GM12872 (cell line): ENCODE measurements at regions not wholly inside any gene's neighbourhood (a gene's known extent, or its start where the extent isn't known, plus 50 kb on each side); places are given as distances from the start of the nearest gene placed in this dataset.
A peak's percentile ranks its signal among the peaks of the same experiment; 100 is the strongest.

ENCODE experiments used
- TF ChIP-seq, protein P1 (sequence below): IDR thresholded peaks from 3 replicates; pipeline ENCODE4 v1.5.1; 2011; ENCODE audit warnings: low read depth, mild to moderate bottlenecking, low read length, moderate library complexity; ENCODE audit not compliant: insufficient read depth

GRCh38 chr12:85457016-85457415, 177.0 kb downstream of the ALX1 start:
- TF ChIP-seq, protein P1, sequence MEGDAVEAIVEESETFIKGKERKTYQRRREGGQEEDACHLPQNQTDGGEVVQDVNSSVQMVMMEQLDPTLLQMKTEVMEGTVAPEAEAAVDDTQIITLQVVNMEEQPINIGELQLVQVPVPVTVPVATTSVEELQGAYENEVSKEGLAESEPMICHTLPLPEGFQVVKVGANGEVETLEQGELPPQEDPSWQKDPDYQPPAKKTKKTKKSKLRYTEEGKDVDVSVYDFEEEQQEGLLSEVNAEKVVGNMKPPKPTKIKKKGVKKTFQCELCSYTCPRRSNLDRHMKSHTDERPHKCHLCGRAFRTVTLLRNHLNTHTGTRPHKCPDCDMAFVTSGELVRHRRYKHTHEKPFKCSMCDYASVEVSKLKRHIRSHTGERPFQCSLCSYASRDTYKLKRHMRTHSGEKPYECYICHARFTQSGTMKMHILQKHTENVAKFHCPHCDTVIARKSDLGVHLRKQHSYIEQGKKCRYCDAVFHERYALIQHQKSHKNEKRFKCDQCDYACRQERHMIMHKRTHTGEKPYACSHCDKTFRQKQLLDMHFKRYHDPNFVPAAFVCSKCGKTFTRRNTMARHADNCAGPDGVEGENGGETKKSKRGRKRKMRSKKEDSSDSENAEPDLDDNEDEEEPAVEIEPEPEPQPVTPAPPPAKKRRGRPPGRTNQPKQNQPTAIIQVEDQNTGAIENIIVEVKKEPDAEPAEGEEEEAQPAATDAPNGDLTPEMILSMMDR: no peak

DNA sequence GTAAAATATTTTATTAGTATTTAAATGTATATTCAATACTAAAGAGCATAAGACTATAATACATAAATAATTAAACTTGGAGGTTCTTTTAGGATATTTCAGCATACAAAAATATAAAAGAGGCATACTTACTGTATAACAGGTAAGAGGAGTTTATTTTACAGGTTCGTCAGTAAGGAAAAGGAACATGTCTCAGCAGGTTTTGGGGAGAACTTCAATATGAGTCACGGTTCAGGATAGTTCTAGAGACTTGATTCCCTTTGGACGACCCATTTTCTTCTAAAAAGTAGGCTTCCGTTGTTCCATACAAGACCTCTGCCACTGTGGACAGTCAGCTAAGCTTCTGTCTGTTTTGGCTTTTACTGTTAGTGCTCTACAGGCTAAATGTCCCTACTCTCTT, 181.1 kb downstream of the ALX1 start:
- TF ChIP-seq, protein P1: no peak

GRCh38 chr12:85462888-85463287, 182.9 kb downstream of the ALX1 start:
- TF ChIP-seq, protein P1: no peak

DNA sequence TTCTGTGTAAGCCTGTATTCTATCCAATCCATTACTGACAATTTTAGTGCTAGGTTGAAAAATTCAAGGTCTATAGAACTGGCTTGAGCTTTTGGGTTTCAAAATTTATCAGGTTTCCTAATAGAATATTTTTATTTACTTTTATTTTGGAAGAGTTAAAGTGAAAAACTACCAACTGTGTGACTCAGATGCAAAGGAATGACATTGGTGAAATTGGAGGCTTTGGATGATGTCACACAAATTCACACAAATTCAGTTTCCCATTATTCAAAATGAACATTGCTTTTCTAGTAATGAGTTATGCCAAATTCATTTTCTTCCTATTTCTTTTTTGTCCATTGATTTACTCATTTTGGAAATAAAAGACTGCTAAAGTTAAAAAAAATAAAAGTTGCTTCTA, 186.9 kb downstream of the ALX1 start:
- TF ChIP-seq, protein P1: no peak

- TF ChIP-seq, protein P1: peak; percentile 73
Observed at GRCh38 chr12:85468356-85469157, 188.5 kb downstream of the ALX1 start.

DNA sequence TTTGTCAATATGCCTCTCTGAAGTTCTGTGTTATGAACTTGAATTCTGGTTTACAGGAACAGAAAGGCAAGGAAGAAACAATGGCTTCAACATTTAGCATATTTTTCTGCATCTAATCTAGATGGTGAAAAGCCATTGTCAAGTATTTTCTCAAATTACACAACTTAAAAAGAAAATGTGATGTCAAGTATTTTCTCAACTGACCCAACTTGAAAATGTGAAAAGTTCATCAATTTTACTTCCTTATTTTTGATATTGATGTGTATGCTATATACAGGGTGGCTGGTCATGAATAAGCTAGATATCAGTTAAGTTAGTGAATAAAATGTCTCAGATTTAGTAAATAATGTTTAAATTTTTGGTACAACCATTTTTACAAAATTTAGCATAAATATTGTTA, 196.7 kb downstream of the ALX1 start:
- TF ChIP-seq, protein P1: no peak

DNA sequence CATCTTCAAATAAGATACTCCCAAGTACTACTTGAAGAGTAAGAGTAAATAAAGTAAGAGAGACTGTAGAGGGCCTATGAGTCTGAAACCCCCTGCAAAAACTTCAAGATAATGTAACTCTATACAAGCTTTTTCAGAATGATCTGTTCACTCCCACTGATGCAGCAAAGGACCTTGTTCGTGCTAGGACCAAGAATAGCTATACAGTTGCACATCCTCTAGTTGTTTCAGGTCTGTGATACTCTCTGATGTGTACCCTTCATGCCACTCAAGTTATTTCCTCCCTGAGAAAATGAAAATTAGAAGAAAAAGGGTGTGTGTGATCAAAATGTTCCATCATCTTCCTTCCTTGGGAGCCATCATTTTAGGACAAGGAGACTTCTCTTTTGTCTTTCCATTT, 204.4 kb downstream of the ALX1 start:
- TF ChIP-seq, protein P1: no peak
